Karpas-422 (cell line): ENCODE measurements at regions not wholly inside any gene's neighbourhood (a gene's known extent, or its start where the extent isn't known, plus 50 kb on each side); places are given as distances from the start of the nearest gene placed in this dataset.

Source experiments
- DNase-seq: peaks from one replicate; pipeline ENCODE4 v3.0.0-alpha.2; 2015
- H2AFZ ChIP-seq: fragments of 200-600 bp; sonication (generic); 2 replicates; pipeline ENCODE4 v1.6.1; 2014; ENCODE audit warnings: antibody characterized with exemption, low read length, mixed read lengths
- H3K27ac ChIP-seq: fragments of 200-600 bp; sonication (generic); 2 replicates; pipeline ENCODE4 v1.5.1; 2014; ENCODE audit warnings: mild to moderate bottlenecking, low read length, moderate library complexity
- H3K27me3 ChIP-seq: fragments of 200-600 bp; sonication (generic); 2 replicates; pipeline ENCODE4 v1.6.1; 2014; ENCODE audit warnings: low read length, mixed read lengths
- H3K36me3 ChIP-seq: fragments of 200-600 bp; sonication (generic); 2 replicates; pipeline ENCODE4 v1.6.1; 2014; ENCODE audit warnings: low read length, mixed read lengths; ENCODE audit not compliant: insufficient read depth
- H3K4me1 ChIP-seq: fragments of 200-600 bp; sonication (generic); 2 replicates; pipeline ENCODE4 v1.6.1; 2014; ENCODE audit warnings: mild to moderate bottlenecking, low read length, mixed read lengths
- H3K4me2 ChIP-seq: fragments of 200-600 bp; sonication (generic); 2 replicates; pipeline ENCODE4 v1.6.1; 2014; ENCODE audit warnings: low read length, low read depth, mild to moderate bottlenecking; ENCODE audit not compliant: poor library complexity, severe bottlenecking
- H3K4me3 ChIP-seq: fragments of 200-600 bp; sonication (generic); 2 replicates; pipeline ENCODE4 v1.5.1; 2014; ENCODE audit warnings: mild to moderate bottlenecking, antibody characterized with exemption, low read length, mixed read lengths
- H3K79me2 ChIP-seq: fragments of 200-600 bp; sonication (generic); 2 replicates; pipeline ENCODE4 v1.6.1; 2014; ENCODE audit warnings: mild to moderate bottlenecking, low read length, mixed read lengths
- H3K9ac ChIP-seq: fragments of 200-600 bp; sonication (generic); 2 replicates; pipeline ENCODE4 v1.6.0; 2014; ENCODE audit warnings: low read length
- H3K9me2 ChIP-seq: fragments of 200-600 bp; sonication (generic), shearing (Covaris generic); replicated peaks from 2 replicates; pipeline ENCODE4 v1.6.0; 2014; ENCODE audit warnings: mild to moderate bottlenecking, low read length, moderate library complexity; ENCODE audit not compliant: insufficient read depth
- H3K9me3 ChIP-seq: fragments of 300-700, 200-600 bp; sonication (generic); 2 replicates; pipeline ENCODE4 v1.6.1; 2014; ENCODE audit warnings: low read length, mixed read lengths
- H4K20me1 ChIP-seq: fragments of 200-600 bp; sonication (generic); 2 replicates; pipeline ENCODE4 v1.6.1; 2014; ENCODE audit warnings: mild to moderate bottlenecking, antibody characterized with exemption, low read length, low read depth; ENCODE audit not compliant: insufficient read depth

DNA sequence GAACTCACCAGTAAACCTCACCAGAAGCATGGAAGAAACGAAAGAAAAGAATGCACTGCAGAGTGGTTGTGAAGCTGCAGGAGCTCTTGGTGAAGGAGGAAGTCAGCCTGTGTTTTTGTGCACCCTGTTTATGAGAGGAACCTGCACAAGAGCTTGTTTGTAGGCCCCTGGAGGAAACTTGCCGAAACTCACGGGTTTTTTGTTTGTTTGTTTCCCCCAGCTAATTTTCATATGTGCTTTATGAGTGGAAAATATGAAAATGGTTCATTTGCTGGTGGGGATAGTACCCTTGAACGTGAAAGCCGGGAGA lies 222.7 kb downstream of the C16orf95 start:
- Histone ChIP-seq H3K4me3 (no peak overlapping the region), H3K79me2 (no peaks in the 10 kb centered on the region), H3K36me3 (no peaks in the 10 kb centered on the region), H3K9me3 (no peaks in the 10 kb centered on the region), H3K9me2 (no peaks in the 10 kb centered on the region), H3K4me1 (no peaks in the 10 kb centered on the region), H3K27ac (no peak overlapping the region), H3K4me2 (no peak overlapping the region), H3K9ac (no peak overlapping the region), H3K27me3 (no peaks in the 10 kb centered on the region), H2AFZ (no peak overlapping the region), H4K20me1 (no peaks in the 10 kb centered on the region)
- DNase-seq: no peak

DNA sequence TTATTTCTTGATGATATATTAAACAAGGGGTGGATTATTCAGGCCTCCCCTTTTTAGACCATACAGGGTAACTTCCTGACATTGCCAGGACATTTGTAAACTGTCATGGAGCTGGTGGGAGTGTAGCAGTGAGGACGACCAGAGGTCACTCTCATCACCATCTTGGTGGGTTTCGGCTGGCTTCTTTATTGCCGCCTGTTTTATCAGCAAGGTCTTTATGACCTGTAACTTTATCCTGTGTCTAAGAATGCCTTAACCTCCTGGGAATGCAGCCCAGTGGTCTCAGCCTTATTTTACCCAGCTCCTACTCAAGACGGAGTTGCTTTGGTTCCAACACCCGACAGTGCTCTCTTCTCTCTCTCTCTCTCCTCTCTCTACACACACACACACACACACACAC lies 221.9 kb downstream of the C16orf95 start:
- no peak for DNase-seq
- H3K4me2 ChIP-seq: no peak overlapping the region
- H4K20me1 ChIP-seq: no peaks in the 10 kb centered on the region
- no peak overlapping the region for H2AFZ ChIP-seq
- no peaks in the 10 kb centered on the region for H3K4me1 ChIP-seq
- no peaks in the 10 kb centered on the region for H3K27me3 ChIP-seq
- no peak overlapping the region for H3K27ac ChIP-seq
- no peaks in the 10 kb centered on the region for H3K9me3 ChIP-seq
- no peaks in the 10 kb centered on the region for H3K36me3 ChIP-seq
- H3K4me3 ChIP-seq: no peak overlapping the region
- no peaks in the 10 kb centered on the region for H3K9me2 ChIP-seq
- no peak overlapping the region for H3K9ac ChIP-seq
- H3K79me2 ChIP-seq: no peaks in the 10 kb centered on the region

DNA sequence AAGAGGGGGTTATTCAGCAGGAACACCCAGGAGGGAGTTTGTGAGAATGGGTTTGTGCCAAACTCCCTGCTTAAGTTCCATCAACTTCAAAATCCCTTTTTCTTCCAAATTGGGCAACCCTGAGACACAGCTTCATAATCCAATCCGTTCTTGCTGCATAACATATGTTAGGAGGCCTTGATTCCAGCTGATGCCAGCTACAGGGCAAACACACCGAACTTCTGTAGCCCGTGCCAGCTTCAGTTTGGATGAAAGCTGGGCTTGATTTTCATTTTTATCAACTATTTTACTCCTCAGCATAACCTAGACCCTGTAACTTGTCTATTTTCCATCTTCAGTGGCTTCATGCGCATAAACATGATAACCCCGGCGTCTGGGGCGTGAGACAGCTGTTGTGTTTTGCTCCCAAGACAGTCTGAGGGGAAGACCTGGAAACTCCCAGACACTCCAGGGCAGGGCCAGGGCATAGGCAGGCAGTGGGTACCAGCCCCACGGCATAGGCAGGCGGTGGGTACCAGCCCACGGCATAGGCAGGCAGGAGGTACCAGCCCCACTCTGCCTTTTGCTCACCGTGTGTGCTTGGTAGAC lies 220.4 kb downstream of the C16orf95 start:
- H3K27ac ChIP-seq: no peak overlapping the region
- no peak overlapping the region for H3K4me2 ChIP-seq
- no peak overlapping the region for H2AFZ ChIP-seq
- H4K20me1 ChIP-seq: no peaks in the 10 kb centered on the region
- no peaks in the 10 kb centered on the region for H3K9me3 ChIP-seq
- H3K36me3 ChIP-seq: no peaks in the 10 kb centered on the region
- no peaks in the 10 kb centered on the region for H3K27me3 ChIP-seq
- H3K4me3 ChIP-seq: no peak overlapping the region
- no peaks in the 10 kb centered on the region for H3K79me2 ChIP-seq
- no peaks in the 10 kb centered on the region for H3K9me2 ChIP-seq
- H3K9ac ChIP-seq: no peak overlapping the region
- DNase-seq: no peak
- H3K4me1 ChIP-seq: no peaks in the 10 kb centered on the region

DNA sequence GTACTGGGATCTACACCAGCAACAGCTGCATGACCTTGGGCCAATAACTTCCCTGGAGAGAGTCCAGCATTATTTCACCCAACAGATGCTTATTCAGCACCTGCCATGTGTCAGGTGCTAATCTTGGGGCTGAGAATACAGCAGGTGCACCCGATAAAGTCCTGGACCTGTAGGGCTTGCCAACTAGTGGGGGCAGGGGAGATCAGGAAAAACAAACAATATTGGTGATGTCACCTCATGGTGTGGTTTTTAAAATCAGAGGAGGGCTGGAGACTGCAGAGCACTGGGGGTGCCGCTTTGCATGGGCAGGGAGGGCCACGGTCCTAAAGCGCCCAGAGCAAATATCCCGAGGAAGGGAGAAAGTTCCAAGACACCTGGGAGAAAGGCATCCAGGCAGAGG lies 218.8 kb downstream of the C16orf95 start:
- Histone ChIP-seq H3K9ac (no peak overlapping the region), H3K4me3 (no peak overlapping the region), H3K79me2 (no peaks in the 10 kb centered on the region), H3K27me3 (no peaks in the 10 kb centered on the region), H3K9me2 (no peaks in the 10 kb centered on the region), H4K20me1 (no peaks in the 10 kb centered on the region), H3K36me3 (no peaks in the 10 kb centered on the region), H3K4me2 (no peak overlapping the region), H3K9me3 (no peaks in the 10 kb centered on the region), H2AFZ (no peak overlapping the region), H3K27ac (no peak overlapping the region), H3K4me1 (no peaks in the 10 kb centered on the region)
- no peak for DNase-seq

DNA sequence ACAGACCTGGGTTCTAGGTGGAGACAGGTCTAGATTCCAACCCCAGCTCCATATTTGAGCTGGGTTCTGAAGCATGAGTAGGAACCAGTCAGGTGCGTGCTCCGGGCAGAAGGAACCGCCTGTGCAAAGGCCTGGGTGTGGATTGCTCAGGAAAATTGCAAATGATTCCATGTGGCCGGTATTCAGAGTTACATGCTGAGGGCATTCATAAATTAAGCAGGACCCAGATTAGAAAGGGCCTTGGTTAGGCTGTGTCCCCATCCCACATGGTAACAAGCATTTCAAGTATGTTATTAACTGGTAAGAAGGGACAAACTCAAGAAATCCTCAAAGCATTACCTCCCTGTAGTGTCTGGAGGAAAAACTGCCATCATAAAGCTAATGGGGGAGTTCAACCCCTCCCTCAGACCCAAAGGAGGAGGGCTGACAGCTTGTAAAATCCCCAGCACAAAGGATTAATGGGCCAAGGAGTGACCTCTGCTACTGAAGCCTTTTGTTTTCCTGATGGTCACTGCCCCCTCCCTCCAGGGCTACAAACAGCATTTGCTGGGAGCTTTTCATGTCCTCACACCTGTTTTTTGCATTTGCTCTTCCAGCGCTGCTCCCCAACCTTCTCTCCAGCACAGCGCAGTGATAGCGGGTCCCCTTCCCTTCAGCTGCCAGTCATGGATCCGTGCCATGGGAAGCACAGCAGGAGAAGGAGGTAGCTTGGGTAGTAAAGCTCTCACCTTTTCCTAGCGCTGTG lies 218.0 kb downstream of the C16orf95 start:
- no peak overlapping the region for H3K4me3 ChIP-seq
- H3K9me2 ChIP-seq: no peaks in the 10 kb centered on the region
- H4K20me1 ChIP-seq: no peaks in the 10 kb centered on the region
- no peaks in the 10 kb centered on the region for H3K27me3 ChIP-seq
- H3K4me1 ChIP-seq: no peaks in the 10 kb centered on the region
- no peak overlapping the region for H3K9ac ChIP-seq
- no peaks in the 10 kb centered on the region for H3K9me3 ChIP-seq
- H3K27ac ChIP-seq: no peak overlapping the region
- no peaks in the 10 kb centered on the region for H3K36me3 ChIP-seq
- DNase-seq: no peak
- H3K4me2 ChIP-seq: no peak overlapping the region
- H3K79me2 ChIP-seq: no peaks in the 10 kb centered on the region
- H2AFZ ChIP-seq: no peak overlapping the region

DNA sequence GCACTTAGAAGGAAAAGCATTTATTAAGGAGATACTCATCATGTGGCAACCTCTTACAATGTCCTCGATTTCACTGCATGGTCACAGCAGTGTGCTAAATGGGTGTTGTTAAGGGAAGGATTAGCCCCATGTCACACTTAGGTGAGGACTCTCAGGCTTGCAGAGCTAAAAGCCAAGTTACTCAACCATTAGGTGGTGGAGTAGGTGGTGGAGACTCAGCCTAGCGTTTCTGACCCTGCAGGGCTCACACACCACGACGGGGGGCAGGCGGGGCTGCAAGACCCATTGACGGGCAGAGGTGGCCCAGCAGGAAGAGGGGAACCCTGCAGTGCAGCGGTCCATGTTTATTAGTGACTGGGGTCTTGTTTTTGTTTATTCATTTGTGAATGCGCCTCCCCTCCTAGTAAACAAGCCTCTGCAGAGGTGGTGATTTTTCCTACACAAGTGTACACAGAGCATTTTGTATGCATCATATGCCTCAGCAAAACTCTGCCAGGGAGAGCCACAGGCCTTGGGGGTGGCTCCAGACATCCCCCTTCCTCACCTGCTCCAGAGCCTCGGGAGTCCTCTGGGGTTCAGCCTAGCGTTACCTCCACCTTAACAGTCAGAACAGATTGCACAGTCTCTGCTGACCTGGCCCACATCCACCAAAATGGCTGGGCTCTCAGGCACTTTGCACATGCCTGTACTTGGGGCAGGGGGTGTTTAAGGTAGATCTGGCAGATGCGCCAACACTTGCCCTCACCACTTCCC lies 216.7 kb downstream of the C16orf95 start:
- Histone ChIP-seq H4K20me1 (no peaks in the 10 kb centered on the region), H3K79me2 (no peaks in the 10 kb centered on the region), H3K4me3 (no peak overlapping the region), H3K9me3 (no peaks in the 10 kb centered on the region), H3K27me3 (no peaks in the 10 kb centered on the region), H2AFZ (no peak overlapping the region), H3K4me1 (no peaks in the 10 kb centered on the region), H3K4me2 (no peak overlapping the region), H3K27ac (no peak overlapping the region), H3K9ac (no peak overlapping the region), H3K36me3 (no peaks in the 10 kb centered on the region), H3K9me2 (no peaks in the 10 kb centered on the region)
- no peak for DNase-seq

DNA sequence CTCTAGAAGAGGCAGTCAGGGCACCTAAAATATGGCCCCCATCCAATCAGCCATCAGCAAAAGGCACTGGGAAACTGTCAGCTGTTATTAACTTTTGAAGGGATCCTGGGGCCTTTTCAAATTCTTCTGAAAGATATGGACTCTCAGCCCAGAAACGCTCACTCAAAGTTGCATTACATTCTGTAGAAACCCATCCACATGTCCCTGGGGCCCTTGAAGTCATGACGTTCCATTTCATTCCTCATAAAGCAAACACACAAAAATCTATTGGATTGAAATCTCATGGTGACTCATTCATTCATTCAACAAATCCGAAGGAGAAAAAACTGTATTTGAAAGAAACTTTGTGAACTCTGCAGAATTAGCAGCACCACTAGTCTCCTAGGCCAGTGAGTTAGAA lies 215.3 kb downstream of the C16orf95 start:
- Histone ChIP-seq H3K9ac (no peak overlapping the region), H3K36me3 (no peaks in the 10 kb centered on the region), H3K9me3 (no peaks in the 10 kb centered on the region), H3K4me3 (no peak overlapping the region), H3K79me2 (no peaks in the 10 kb centered on the region), H3K9me2 (no peaks in the 10 kb centered on the region), H3K4me1 (no peaks in the 10 kb centered on the region), H3K27me3 (no peaks in the 10 kb centered on the region), H3K27ac (no peak overlapping the region), H2AFZ (no peak overlapping the region), H3K4me2 (no peak overlapping the region), H4K20me1 (no peaks in the 10 kb centered on the region)
- no peak for DNase-seq

DNA sequence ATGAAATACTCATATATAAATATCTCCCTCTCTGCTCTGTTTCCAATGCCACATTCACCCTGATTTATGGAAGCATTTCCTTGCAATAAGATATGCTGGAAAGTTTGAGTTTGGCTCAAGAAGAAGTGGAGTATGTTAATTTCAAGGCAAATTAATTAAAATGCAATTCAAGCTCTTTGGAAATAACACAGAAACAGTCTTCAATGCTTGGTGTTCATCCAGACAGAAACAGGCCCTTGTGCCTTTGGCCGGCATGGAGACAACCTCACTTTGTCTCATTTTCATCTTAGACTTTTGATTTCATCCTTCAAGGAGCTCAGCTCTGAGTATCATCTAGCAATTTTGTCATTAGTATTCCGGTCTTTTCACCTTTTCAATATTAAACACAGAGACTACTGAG lies 210.0 kb downstream of the C16orf95 start:
- H3K36me3 ChIP-seq: no peaks in the 10 kb centered on the region
- no peaks in the 10 kb centered on the region for H3K4me1 ChIP-seq
- no peak overlapping the region for H3K9ac ChIP-seq
- H3K9me3 ChIP-seq: no peaks in the 10 kb centered on the region
- DNase-seq: no peak
- H2AFZ ChIP-seq: no peak overlapping the region
- no peak overlapping the region for H3K27ac ChIP-seq
- H4K20me1 ChIP-seq: no peaks in the 10 kb centered on the region
- H3K9me2 ChIP-seq: no peaks in the 10 kb centered on the region
- H3K4me3 ChIP-seq: no peak overlapping the region
- no peak overlapping the region for H3K4me2 ChIP-seq
- no peaks in the 10 kb centered on the region for H3K27me3 ChIP-seq
- no peaks in the 10 kb centered on the region for H3K79me2 ChIP-seq
